GM18867 (cell line): ENCODE measurements at regions not wholly inside any gene's neighbourhood (a gene's known extent, or its start where the extent isn't known, plus 50 kb on each side); places are given as distances from the start of the nearest gene placed in this dataset.
"Not testable (repeated sequence)": the region's sequence is repeated elsewhere in the genome, so short reads cannot be mapped to it uniquely, and the experiment has no call there.

Experiments used
- ATAC-seq: cut with Tn5 transposase; IDR thresholded peaks from one replicate; pipeline ENCODE4 v1.9.1; 2021; ENCODE audit warnings: mild to moderate bottlenecking, moderate library complexity; ENCODE audit not compliant: unreplicated experiment

GRCh38 chr7:153401795-153402720 is 642.5 kb downstream of the ACTR3B start:
- ATAC-seq: no peak

GRCh38 chr7:153402721-153403541 is 643.4 kb downstream of the ACTR3B start:
- no peak for ATAC-seq

- no peak for ATAC-seq
These were observed 644.6 kb downstream of the ACTR3B start for GRCh38 chr7:153404124-153404523.

DNA sequence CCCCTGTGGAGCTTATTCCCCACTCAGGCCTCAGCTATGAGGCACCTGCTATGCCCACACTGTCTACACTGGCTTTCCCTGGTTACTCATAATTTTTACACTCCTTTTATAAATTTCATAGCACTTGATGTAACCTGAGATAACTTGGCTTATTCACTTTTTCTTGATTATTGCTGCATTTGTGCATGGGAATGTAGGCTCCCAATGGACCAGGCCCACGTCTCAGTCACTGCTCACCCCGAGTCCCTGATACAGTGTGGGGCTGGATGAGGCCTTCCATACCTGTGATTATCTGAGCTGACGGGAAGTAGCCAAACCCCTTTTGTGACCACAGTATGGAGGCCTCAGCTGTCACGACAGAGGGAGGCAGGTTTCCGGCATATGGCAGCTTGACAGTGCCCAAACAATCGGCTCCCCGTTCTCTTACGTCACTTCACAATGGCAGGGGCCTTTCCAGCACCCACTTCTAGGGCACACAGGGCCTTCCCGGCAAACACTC is 645.3 kb downstream of the ACTR3B start:
- no peak for ATAC-seq

DNA sequence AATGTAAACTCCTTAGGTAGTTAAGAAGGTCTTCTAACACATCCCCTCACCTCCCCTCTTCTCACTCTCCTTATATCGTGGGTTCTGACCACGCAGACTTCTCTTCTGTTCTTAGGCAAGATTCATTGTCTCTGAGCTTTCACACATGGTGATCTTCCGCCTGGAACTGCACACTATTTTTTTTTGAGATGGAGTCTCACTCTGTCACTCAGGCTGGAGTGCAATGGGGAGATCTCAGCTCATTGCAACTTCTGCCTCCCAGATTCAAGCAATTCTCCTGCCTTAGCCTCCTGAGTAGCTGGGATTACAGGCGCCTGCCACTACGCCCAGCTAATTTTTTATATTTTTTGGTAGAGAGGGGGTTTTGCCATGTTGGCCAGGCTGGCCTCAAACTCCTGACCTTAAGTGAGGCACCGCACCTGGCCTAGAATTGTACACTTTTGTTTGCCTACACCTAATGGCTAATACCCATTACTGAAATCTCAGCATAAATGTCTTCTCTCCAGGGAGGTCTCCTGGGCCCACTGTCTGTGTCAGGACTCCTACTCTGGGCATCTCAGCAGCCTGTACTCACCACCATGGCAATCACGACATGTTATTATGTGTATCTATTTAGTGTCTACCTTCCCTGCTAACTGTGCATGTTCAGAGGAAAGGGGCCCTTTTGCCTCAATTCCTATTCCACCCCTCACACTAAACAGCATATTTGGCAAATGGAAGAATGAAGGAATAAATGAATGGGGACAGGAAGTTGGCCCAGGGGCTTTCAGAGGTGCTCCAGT is 646.3 kb upstream of the DPP6 start:
- ATAC-seq: no peak

- no peak for ATAC-seq
These were observed 645.7 kb upstream of the DPP6 start for GRCh38 chr7:153406486-153406872.

- no peak for ATAC-seq
These were observed 644.7 kb upstream of the DPP6 start for GRCh38 chr7:153407291-153408046.

GRCh38 chr7:153408360-153409335 is 643.5 kb upstream of the DPP6 start:
- ATAC-seq: no peak

GRCh38 chr7:153409567-153410342 is 642.4 kb upstream of the DPP6 start:
- not testable (repeated sequence) for ATAC-seq

GRCh38 chr7:153410997-153411642 is 641.1 kb upstream of the DPP6 start:
- not testable (repeated sequence) for ATAC-seq

GRCh38 chr7:153412114-153412823 is 639.9 kb upstream of the DPP6 start:
- not testable (repeated sequence) for ATAC-seq

- ATAC-seq: not testable (repeated sequence)
These were observed 639.4 kb upstream of the DPP6 start for GRCh38 chr7:153412824-153413198.

- ATAC-seq: no peak
These were observed 639.0 kb upstream of the DPP6 start for GRCh38 chr7:153413199-153413539.

GRCh38 chr7:153413540-153414287 is 638.5 kb upstream of the DPP6 start:
- no peak for ATAC-seq

GRCh38 chr7:153414288-153414629 is 637.9 kb upstream of the DPP6 start:
- no peak for ATAC-seq

DNA sequence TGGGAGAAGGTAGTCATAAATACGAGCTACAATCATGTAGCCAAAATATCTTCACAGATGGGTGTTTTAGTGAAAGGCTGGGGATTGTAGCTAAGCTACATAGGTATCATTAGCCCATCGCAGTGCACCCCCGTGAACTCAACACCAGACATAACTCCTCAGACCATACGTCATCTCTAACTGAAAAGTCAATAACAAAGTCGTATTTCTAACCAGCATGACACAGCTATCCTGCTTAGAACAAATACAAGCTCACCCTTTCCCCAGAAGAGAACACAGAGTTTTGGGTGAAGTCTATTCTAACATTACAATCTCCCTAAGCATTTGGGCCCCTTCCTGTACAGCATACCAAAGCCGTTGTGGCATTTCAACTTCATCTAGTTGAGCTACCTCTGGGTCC is 636.6 kb upstream of the DPP6 start:
- ATAC-seq: no peak
